Spinal cord (tissue), 9 donors: ENCODE measurements at regions not wholly inside any gene's neighbourhood (a gene's known extent, or its start where the extent isn't known, plus 50 kb on each side); places are given as distances from the start of the nearest gene placed in this dataset.

Experiments
- DNase-seq, 6 donors: peaks; one replicate each; pipeline versions ENCODE4 v3.0.0 to v3.0.0-alpha.2; 2013 to 2015; ENCODE audit warnings: low spot score in 6 of 6, low read depth in 4 of 6
- H3K27ac ChIP-seq: one replicate; pipeline ENCODE4 v1.5.1; 2013; ENCODE audit warnings: low read depth, low read length, control low read depth
- H3K27me3 ChIP-seq: one replicate; pipeline ENCODE4 v1.6.1; 2013; ENCODE audit warnings: low read length; ENCODE audit not compliant: control insufficient read depth, insufficient read depth
- H3K36me3 ChIP-seq: one replicate; pipeline ENCODE4 v1.6.1; 2013; ENCODE audit warnings: low read length; ENCODE audit not compliant: control insufficient read depth, insufficient read depth
- H3K4me1 ChIP-seq: one replicate; pipeline ENCODE4 v1.6.1; 2013; ENCODE audit warnings: low read length; ENCODE audit not compliant: control insufficient read depth, insufficient read depth
- H3K4me3 ChIP-seq: one replicate; pipeline ENCODE4 v1.5.1; 2013; ENCODE audit warnings: low read depth, low read length, control low read depth
- H3K9me3 ChIP-seq: one replicate; pipeline ENCODE4 v1.6.1; 2013; ENCODE audit warnings: low read length; ENCODE audit not compliant: control insufficient read depth, insufficient read depth
- whole genome bisulfite sequencing: methylation state at CpG from one replicate; pipeline ENCODE4 v1.1.5; 2013; ENCODE audit warnings: missing lambda C conversion rate; ENCODE audit not compliant: insufficient coverage; 5-methylcytosine and 5-hydroxymethylcytosine counted together
- donor health status: healthy.

GRCh38 chr3:159721324-159721723 lies 267.3 kb upstream of the IL12A start:
- no peak for DNase-seq
- Histone ChIP-seq H3K4me1 (no peaks in the 10 kb centered on the region), H3K4me3 (no peak overlapping the region), H3K36me3 (no peaks in the 10 kb centered on the region), H3K27me3 (no peaks in the 10 kb centered on the region), H3K9me3 (no peaks in the 10 kb centered on the region), H3K27ac (no peak overlapping the region)
- WGBS, result 100% methylated on average over 1 of the region's 2 CpGs

GRCh38 chr3:159723295-159723694 lies 265.3 kb upstream of the IL12A start:
- Histone ChIP-seq H3K27ac (no peak overlapping the region), H3K4me3 (no peak overlapping the region), H3K27me3 (no peaks in the 10 kb centered on the region), H3K4me1 (no peaks in the 10 kb centered on the region), H3K36me3 (no peaks in the 10 kb centered on the region), H3K9me3 (no peaks in the 10 kb centered on the region)
- no peak for DNase-seq

GRCh38 chr3:159724627-159725026 lies 264.0 kb upstream of the IL12A start:
- Histone ChIP-seq H3K27ac (no peak overlapping the region), H3K9me3 (no peaks in the 10 kb centered on the region), H3K4me1 (no peaks in the 10 kb centered on the region), H3K36me3 (no peaks in the 10 kb centered on the region), H3K4me3 (no peak overlapping the region), H3K27me3 (no peaks in the 10 kb centered on the region)
- WGBS, result 100% methylated on average over 1 of the region's 2 CpGs
- no peak for DNase-seq

- Histone ChIP-seq H3K27me3 (no peaks in the 10 kb centered on the region), H3K36me3 (no peaks in the 10 kb centered on the region), H3K9me3 (no peaks in the 10 kb centered on the region), H3K4me3 (no peak overlapping the region), H3K4me1 (no peaks in the 10 kb centered on the region), H3K27ac (no peak overlapping the region)
- 86% methylated on average over 3 of the region's 7 CpGs for WGBS
- DNase-seq, result no peak
Observed at GRCh38 chr3:159726231-159726964, 262.2 kb upstream of the IL12A start.

- no peaks in the 10 kb centered on the region for H3K9me3 ChIP-seq
- H3K4me3 ChIP-seq, result no peak overlapping the region
- no peaks in the 10 kb centered on the region for H3K27me3 ChIP-seq
- H3K27ac ChIP-seq, result no peak overlapping the region
- peaks cover 7% of the 10 kb centered on the region for H3K4me1 ChIP-seq
- DNase-seq, result no peak
- H3K36me3 ChIP-seq, result no peaks in the 10 kb centered on the region
Observed at GRCh38 chr3:159727506-159727905, 261.1 kb upstream of the IL12A start.

GRCh38 chr3:159731254-159731653 lies 257.4 kb upstream of the IL12A start:
- peaks cover 10% of the 10 kb centered on the region for H3K4me1 ChIP-seq
- WGBS, result 94% methylated on average over 3 of the region's 6 CpGs
- H3K9me3 ChIP-seq, result no peaks in the 10 kb centered on the region
- H3K27ac ChIP-seq, result no peak overlapping the region
- H3K27me3 ChIP-seq, result no peaks in the 10 kb centered on the region
- no peak overlapping the region for H3K4me3 ChIP-seq
- H3K36me3 ChIP-seq, result no peaks in the 10 kb centered on the region
- DNase-seq, result no peak

GRCh38 chr3:159732172-159733111 lies 256.2 kb upstream of the IL12A start:
- peak overlapping the region; percentile 57 for H3K27ac ChIP-seq
- WGBS, result 61% methylated on average over 4 of the region's 6 CpGs
- no peak overlapping the region for H3K4me3 ChIP-seq
- no peaks in the 10 kb centered on the region for H3K36me3 ChIP-seq
- peak in 1 of 6 donors; percentile 46 for DNase-seq
- H3K27me3 ChIP-seq, result no peaks in the 10 kb centered on the region
- no peaks in the 10 kb centered on the region for H3K9me3 ChIP-seq
- peaks cover 10% of the 10 kb centered on the region for H3K4me1 ChIP-seq

GRCh38 chr3:159733194-159733860 lies 255.3 kb upstream of the IL12A start:
- H3K4me1 ChIP-seq, result peaks cover 10% of the 10 kb centered on the region
- no peaks in the 10 kb centered on the region for H3K36me3 ChIP-seq
- no peaks in the 10 kb centered on the region for H3K27me3 ChIP-seq
- WGBS, result no CpG with 5 or more reads among the region's 5 CpGs
- peak overlapping the region; percentile 57 for H3K27ac ChIP-seq
- H3K4me3 ChIP-seq, result no peak overlapping the region
- no peaks in the 10 kb centered on the region for H3K9me3 ChIP-seq
- DNase-seq, result no peak

- Histone ChIP-seq H3K27me3 (no peaks in the 10 kb centered on the region), H3K27ac (no peak overlapping the region), H3K4me3 (no peak overlapping the region), H3K9me3 (no peaks in the 10 kb centered on the region), H3K4me1 (peaks cover 10% of the 10 kb centered on the region), H3K36me3 (no peaks in the 10 kb centered on the region)
- WGBS, result no CpG with 5 or more reads among the region's 3 CpGs
- DNase-seq, result no peak
Observed at GRCh38 chr3:159734681-159735080, 254.0 kb upstream of the IL12A start.
